Trophoblast cell (in vitro differentiated cells and primary cell): ENCODE measurements at regions not wholly inside any gene's neighbourhood (a gene's known extent, or its start where the extent isn't known, plus 50 kb on each side); places are given as distances from the start of the nearest gene placed in this dataset.

Experiments
- DNase-seq, 2 donors: peaks; one replicate each; pipeline ENCODE4 v3.0.0-alpha.2; 2016
- H2AFZ ChIP-seq: 2 replicates; pipeline ENCODE4 v1.6.1; 2013; ENCODE audit warnings: low read length, moderate library complexity, mild to moderate bottlenecking; ENCODE audit not compliant: insufficient read depth, poor library complexity
- H2AK5ac ChIP-seq: 2 replicates; pipeline ENCODE4 v1.6.1; 2013; ENCODE audit warnings: mild to moderate bottlenecking, low read length
- H2BK120ac ChIP-seq: 2 replicates; pipeline ENCODE4 v1.6.1; 2013; ENCODE audit warnings: low read length, mild to moderate bottlenecking, moderate library complexity; ENCODE audit not compliant: insufficient read depth, poor library complexity
- H2BK12ac ChIP-seq: 2 replicates; pipeline ENCODE4 v1.6.1; 2013; ENCODE audit warnings: mild to moderate bottlenecking, low read length, moderate library complexity
- H2BK5ac ChIP-seq: 2 replicates; pipeline ENCODE4 v1.6.1; 2013; ENCODE audit warnings: low read length, low read depth, moderate library complexity, mild to moderate bottlenecking; ENCODE audit not compliant: poor library complexity
- H3K14ac ChIP-seq: 2 replicates; pipeline ENCODE4 v1.6.1; 2013; ENCODE audit warnings: mild to moderate bottlenecking, low read length
- H3K18ac ChIP-seq: 2 replicates; pipeline ENCODE4 v1.6.1; 2013; ENCODE audit warnings: mild to moderate bottlenecking, low read length
- H3K23ac ChIP-seq: 2 replicates; pipeline ENCODE4 v1.6.1; 2013; ENCODE audit warnings: low read length
- H3K27ac ChIP-seq: 2 replicates; pipeline ENCODE4 v1.5.1; 2013; ENCODE audit warnings: low read depth, mild to moderate bottlenecking, inconsistent platforms, low read length, moderate library complexity
- H3K27me3 ChIP-seq: 2 replicates; pipeline ENCODE4 v1.6.1; 2013; ENCODE audit warnings: inconsistent platforms, mild to moderate bottlenecking, low read length, moderate library complexity; ENCODE audit not compliant: insufficient read depth
- H3K36me3 ChIP-seq, 2 experiments: 1 replicate in 1 of 2; 2 replicates in 1 of 2; pipeline ENCODE4 v1.6.1; 2013; ENCODE audit warnings: low read length in 2 of 2, mild to moderate bottlenecking in 2 of 2, moderate library complexity in 1 of 2; ENCODE audit not compliant: insufficient read depth in 2 of 2, control insufficient read depth in 1 of 2
- H3K4ac ChIP-seq: 2 replicates; pipeline ENCODE4 v1.6.1; 2013; ENCODE audit warnings: low read depth, mild to moderate bottlenecking, low read length, moderate library complexity
- H3K4me1 ChIP-seq, 2 experiments: 1 replicate in 1 of 2; 2 replicates in 1 of 2; pipeline ENCODE4 v1.6.1; 2013; ENCODE audit warnings: low read length in 2 of 2, mild to moderate bottlenecking in 2 of 2, moderate library complexity in 1 of 2; ENCODE audit not compliant: insufficient read depth in 2 of 2, control insufficient read depth in 1 of 2
- H3K4me2 ChIP-seq: 2 replicates; pipeline ENCODE4 v1.6.1; 2013; ENCODE audit warnings: inconsistent platforms, mild to moderate bottlenecking, low read length, moderate library complexity
- H3K4me3 ChIP-seq: 2 replicates; pipeline ENCODE4 v1.5.1; 2013; ENCODE audit warnings: mild to moderate bottlenecking, low read depth, low read length, inconsistent platforms
- H3K79me1 ChIP-seq: one replicate; pipeline ENCODE4 v1.6.1; 2013; ENCODE audit warnings: low read length
- H3K79me2 ChIP-seq: 2 replicates; pipeline ENCODE4 v1.6.1; 2013; ENCODE audit warnings: low read length, mild to moderate bottlenecking; ENCODE audit not compliant: control insufficient read depth, insufficient read depth, poor library complexity
- H3K9ac ChIP-seq: 2 replicates; pipeline ENCODE4 v1.6.1; 2013; ENCODE audit warnings: mild to moderate bottlenecking, low read length
- H3K9me3 ChIP-seq: 2 replicates; pipeline ENCODE4 v1.6.1; 2013; ENCODE audit warnings: low read depth, mild to moderate bottlenecking, control low read depth, inconsistent platforms, low read length; ENCODE audit not compliant: insufficient read depth
- H4K12ac ChIP-seq: 2 replicates; pipeline ENCODE4 v1.6.1; 2013; ENCODE audit warnings: low read depth, mild to moderate bottlenecking, low read length, moderate library complexity
- H4K8ac ChIP-seq: 2 replicates; pipeline ENCODE4 v1.6.1; 2013; ENCODE audit warnings: low read depth, mild to moderate bottlenecking, low read length, moderate library complexity
- H4K91ac ChIP-seq: one replicate; pipeline ENCODE4 v1.6.1; 2013; ENCODE audit warnings: low read depth, mild to moderate bottlenecking, low read length, moderate library complexity
- WGBS: extraction: QIAGEN DNeasy Blood & Tissue Kit; methylation state at CpG from one replicate; pipeline ENCODE4 v1.1.7; 2013; ENCODE audit warnings: missing lambda C conversion rate; ENCODE audit not compliant: insufficient read length, insufficient coverage; ENCODE audit errors: extremely low coverage; 5-methylcytosine and 5-hydroxymethylcytosine counted together

DNA sequence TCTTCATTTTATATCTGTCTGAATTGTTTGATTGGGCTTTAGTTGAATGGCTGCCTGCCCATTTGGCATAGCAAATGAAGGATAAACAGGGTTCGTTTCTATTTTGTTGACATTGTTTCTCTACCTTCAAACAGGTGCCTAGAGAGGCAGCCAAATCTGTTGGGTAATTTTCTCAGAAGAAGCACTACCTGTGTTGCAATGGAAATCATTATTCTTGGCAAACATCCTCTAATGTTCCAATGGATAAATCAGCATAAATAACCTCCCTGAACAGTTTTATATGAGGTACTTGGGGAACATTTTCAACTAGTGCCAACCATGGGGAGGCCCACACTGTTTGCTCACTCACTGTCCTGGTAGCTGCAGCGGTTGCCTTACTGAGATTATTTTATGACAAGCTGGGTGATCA lies 64.4 kb upstream of the PLPP4 start:
- WGBS, result no CpG with 5 or more reads among the region's 2 CpGs

DNA sequence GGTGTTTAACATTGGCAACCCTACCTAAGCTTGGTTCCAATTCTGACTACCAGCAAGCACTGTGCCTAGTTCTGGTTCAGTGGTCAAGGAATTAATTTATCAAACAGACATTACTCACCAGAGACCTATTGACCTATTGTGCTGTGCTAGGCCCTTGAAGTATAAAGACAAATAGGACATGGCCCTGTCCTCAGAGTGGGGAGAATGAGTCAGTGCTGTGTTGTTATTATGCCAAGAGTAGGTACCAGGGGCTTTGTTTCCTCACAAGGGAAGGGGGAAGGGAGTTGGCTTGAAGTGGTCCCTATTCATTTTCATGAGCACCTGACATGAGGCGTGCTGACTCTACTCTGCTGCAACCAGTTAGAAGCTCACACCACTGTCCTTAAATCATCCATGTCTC lies 62.6 kb upstream of the PLPP4 start:
- no peak overlapping the region for H3K4ac ChIP-seq
- DNase-seq, result no peak
- H3K4me2 ChIP-seq, result no peak overlapping the region
- no peak overlapping the region for H4K12ac ChIP-seq
- no peaks in the 10 kb centered on the region for H3K79me2 ChIP-seq
- H3K9ac ChIP-seq, result no peak overlapping the region
- H3K36me3 ChIP-seq, result no peaks in the 10 kb centered on the region
- no CpG with 5 or more reads among the region's 1 CpG for WGBS
- no peaks in the 10 kb centered on the region for H3K4me1 ChIP-seq
- H3K18ac ChIP-seq, result no peak overlapping the region
- no peak overlapping the region for H3K23ac ChIP-seq
- no peak overlapping the region for H2BK120ac ChIP-seq
- no peaks in the 10 kb centered on the region for H3K9me3 ChIP-seq
- H2BK5ac ChIP-seq, result no peak overlapping the region
- no peaks in the 10 kb centered on the region for H3K27me3 ChIP-seq
- no peak overlapping the region for H3K14ac ChIP-seq
- no peak overlapping the region for H2BK12ac ChIP-seq
- H3K4me3 ChIP-seq, result no peak overlapping the region
- H2AK5ac ChIP-seq, result no peak overlapping the region
- no peak overlapping the region for H4K91ac ChIP-seq
- H2AFZ ChIP-seq, result no peak overlapping the region
- no peak overlapping the region for H3K27ac ChIP-seq
- no peaks in the 10 kb centered on the region for H3K79me1 ChIP-seq
- no peak overlapping the region for H4K8ac ChIP-seq

More for the DNA sequence above, 64.4 kb upstream of the PLPP4 start:
- Histone ChIP-seq H4K12ac (no peak overlapping the region), H2BK12ac (no peak overlapping the region), H2AK5ac (no peak overlapping the region), H3K27ac (no peak overlapping the region), H3K9ac (no peak overlapping the region), H4K91ac (no peak overlapping the region), H3K36me3 (no peaks in the 10 kb centered on the region), H3K79me2 (no peaks in the 10 kb centered on the region), H3K4ac (no peak overlapping the region), H3K79me1 (no peaks in the 10 kb centered on the region), H3K14ac (no peak overlapping the region), H3K23ac (no peak overlapping the region), H2BK120ac (no peak overlapping the region), H3K27me3 (no peaks in the 10 kb centered on the region), H3K4me2 (no peak overlapping the region), H4K8ac (no peak overlapping the region), H3K9me3 (no peaks in the 10 kb centered on the region), H3K4me3 (no peak overlapping the region), H3K4me1 (no peaks in the 10 kb centered on the region), H2BK5ac (no peak overlapping the region), H3K18ac (no peak overlapping the region), H2AFZ (no peak overlapping the region)
- DNase-seq, result no peak

DNA sequence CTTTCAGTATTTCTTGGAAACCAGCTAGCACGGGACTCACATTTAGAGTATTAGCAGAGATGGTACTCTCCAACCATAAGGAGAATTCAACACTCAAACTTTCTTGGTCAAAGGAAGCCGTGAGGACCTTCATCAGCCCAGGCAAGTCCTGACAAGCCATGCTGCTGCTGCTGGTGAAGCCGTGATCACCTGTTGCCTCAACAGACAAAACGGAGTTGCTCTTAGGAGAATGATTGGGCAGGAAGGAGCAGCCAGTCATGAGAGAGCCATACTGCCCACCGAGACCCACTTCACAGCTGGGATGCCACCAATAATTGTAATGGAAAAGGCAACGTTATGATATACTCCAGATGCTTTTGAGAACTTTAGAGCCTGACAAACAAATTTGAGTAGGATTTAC lies 60.8 kb upstream of the PLPP4 start:
- no peak overlapping the region for H3K14ac ChIP-seq
- no peaks in the 10 kb centered on the region for H3K4me1 ChIP-seq
- no peak overlapping the region for H2AK5ac ChIP-seq
- H3K9me3 ChIP-seq, result no peaks in the 10 kb centered on the region
- H3K4me2 ChIP-seq, result no peak overlapping the region
- H3K4me3 ChIP-seq, result no peak overlapping the region
- H2BK5ac ChIP-seq, result no peak overlapping the region
- WGBS, result no CpG with 5 or more reads among the region's 6 CpGs
- H3K9ac ChIP-seq, result no peak overlapping the region
- H2AFZ ChIP-seq, result no peak overlapping the region
- no peaks in the 10 kb centered on the region for H3K79me2 ChIP-seq
- no peaks in the 10 kb centered on the region for H3K27me3 ChIP-seq
- no peak for DNase-seq
- H3K27ac ChIP-seq, result no peak overlapping the region
- H3K36me3 ChIP-seq, result no peaks in the 10 kb centered on the region
- H2BK120ac ChIP-seq, result no peak overlapping the region
- H3K18ac ChIP-seq, result no peak overlapping the region
- H3K23ac ChIP-seq, result no peak overlapping the region
- H4K91ac ChIP-seq, result no peak overlapping the region
- H3K79me1 ChIP-seq, result no peaks in the 10 kb centered on the region
- H4K12ac ChIP-seq, result no peak overlapping the region
- H4K8ac ChIP-seq, result no peak overlapping the region
- H3K4ac ChIP-seq, result no peak overlapping the region
- no peak overlapping the region for H2BK12ac ChIP-seq

DNA sequence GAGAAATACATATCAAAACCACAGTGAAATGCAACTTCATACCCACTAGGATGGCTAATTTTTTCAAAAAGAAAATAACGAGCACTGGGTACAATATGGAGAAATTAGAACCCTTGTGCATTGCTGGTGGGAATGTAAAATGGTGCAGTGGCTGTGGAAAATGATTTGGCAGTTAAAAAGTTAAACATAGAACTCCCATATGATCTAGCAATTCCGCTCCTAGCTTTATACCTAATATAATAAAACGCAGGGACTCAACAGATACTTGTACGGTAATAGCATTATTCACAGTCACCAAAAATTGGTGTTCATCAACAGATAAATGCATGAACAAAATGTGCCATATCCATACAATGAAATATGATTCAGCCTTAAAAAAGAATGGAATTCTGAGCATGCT lies 58.8 kb upstream of the PLPP4 start:
- no peaks in the 10 kb centered on the region for H3K27me3 ChIP-seq
- no peak overlapping the region for H3K23ac ChIP-seq
- no peaks in the 10 kb centered on the region for H3K4me1 ChIP-seq
- H4K91ac ChIP-seq, result no peak overlapping the region
- H3K79me1 ChIP-seq, result no peaks in the 10 kb centered on the region
- no peak overlapping the region for H2BK12ac ChIP-seq
- H2BK5ac ChIP-seq, result no peak overlapping the region
- H2AK5ac ChIP-seq, result no peak overlapping the region
- H2BK120ac ChIP-seq, result no peak overlapping the region
- H4K8ac ChIP-seq, result no peak overlapping the region
- H4K12ac ChIP-seq, result no peak overlapping the region
- H3K27ac ChIP-seq, result no peak overlapping the region
- no peaks in the 10 kb centered on the region for H3K79me2 ChIP-seq
- no peak overlapping the region for H3K4me3 ChIP-seq
- H3K9ac ChIP-seq, result no peak overlapping the region
- no peak for DNase-seq
- H3K14ac ChIP-seq, result no peak overlapping the region
- H3K4ac ChIP-seq, result no peak overlapping the region
- no peaks in the 10 kb centered on the region for H3K36me3 ChIP-seq
- no peak overlapping the region for H2AFZ ChIP-seq
- H3K18ac ChIP-seq, result no peak overlapping the region
- no CpG with 5 or more reads among the region's 4 CpGs for WGBS
- H3K4me2 ChIP-seq, result no peak overlapping the region
- H3K9me3 ChIP-seq, result no peaks in the 10 kb centered on the region
